Muscle layer of colon (tissue), 2 donors: ENCODE measurements at regions not wholly inside any gene's neighbourhood (a gene's known extent, or its start where the extent isn't known, plus 50 kb on each side); places are given as distances from the start of the nearest gene placed in this dataset.

Experiments
- H3K27ac ChIP-seq: one replicate; pipeline ENCODE4 v1.7.0; 2013; ENCODE audit warnings: low read depth, mild to moderate bottlenecking, low read length, moderate library complexity
- H3K27me3 ChIP-seq, 2 donors: one replicate each; pipeline ENCODE4 v1.7.0; 2013; ENCODE audit warnings: low read length in 2 of 2, mild to moderate bottlenecking in 2 of 2; ENCODE audit not compliant: insufficient read depth in 2 of 2, control insufficient read depth in 1 of 2
- H3K36me3 ChIP-seq: one replicate; pipeline ENCODE4 v1.7.0; 2013; ENCODE audit warnings: mild to moderate bottlenecking, low read length; ENCODE audit not compliant: insufficient read depth
- H3K4me1 ChIP-seq: one replicate; pipeline ENCODE4 v1.7.0; 2013; ENCODE audit warnings: mild to moderate bottlenecking, low read length; ENCODE audit not compliant: insufficient read depth
- H3K4me3 ChIP-seq, 2 donors: one replicate each; pipeline ENCODE4 v1.7.0; 2013; ENCODE audit warnings: low read length in 2 of 2, low read depth in 1 of 2, mild to moderate bottlenecking in 1 of 2, moderate library complexity in 1 of 2
- H3K9ac ChIP-seq: one replicate; pipeline ENCODE4 v1.7.0; 2013; ENCODE audit warnings: low read length
- H3K9me3 ChIP-seq: one replicate; pipeline ENCODE4 v1.7.0; 2013; ENCODE audit warnings: mild to moderate bottlenecking, low read length
- donor health status: abdominal sarcoma.
- donor health status: Adenocarcinoma of cecum.

- Histone ChIP-seq H3K9ac (no peak overlapping the region), H3K4me3 (no peak overlapping the region), H3K27me3 (peaks cover 0 to 5% of the 10 kb centered on the region in 2 donors), H3K36me3 (no peaks in the 10 kb centered on the region), H3K9me3 (no peaks in the 10 kb centered on the region), H3K27ac (no peak overlapping the region), H3K4me1 (no peaks in the 10 kb centered on the region)
Measured at GRCh38 chr1:38273196-38273804, 226.7 kb upstream of the POU3F1 start.

- no peaks in the 10 kb centered on the region for H3K9me3 ChIP-seq
- peaks cover 0 to 5% of the 10 kb centered on the region in 2 donors for H3K27me3 ChIP-seq
- H3K4me1 ChIP-seq, result no peaks in the 10 kb centered on the region
Measured at GRCh38 chr1:38272515-38272914, 225.9 kb upstream of the POU3F1 start.

DNA sequence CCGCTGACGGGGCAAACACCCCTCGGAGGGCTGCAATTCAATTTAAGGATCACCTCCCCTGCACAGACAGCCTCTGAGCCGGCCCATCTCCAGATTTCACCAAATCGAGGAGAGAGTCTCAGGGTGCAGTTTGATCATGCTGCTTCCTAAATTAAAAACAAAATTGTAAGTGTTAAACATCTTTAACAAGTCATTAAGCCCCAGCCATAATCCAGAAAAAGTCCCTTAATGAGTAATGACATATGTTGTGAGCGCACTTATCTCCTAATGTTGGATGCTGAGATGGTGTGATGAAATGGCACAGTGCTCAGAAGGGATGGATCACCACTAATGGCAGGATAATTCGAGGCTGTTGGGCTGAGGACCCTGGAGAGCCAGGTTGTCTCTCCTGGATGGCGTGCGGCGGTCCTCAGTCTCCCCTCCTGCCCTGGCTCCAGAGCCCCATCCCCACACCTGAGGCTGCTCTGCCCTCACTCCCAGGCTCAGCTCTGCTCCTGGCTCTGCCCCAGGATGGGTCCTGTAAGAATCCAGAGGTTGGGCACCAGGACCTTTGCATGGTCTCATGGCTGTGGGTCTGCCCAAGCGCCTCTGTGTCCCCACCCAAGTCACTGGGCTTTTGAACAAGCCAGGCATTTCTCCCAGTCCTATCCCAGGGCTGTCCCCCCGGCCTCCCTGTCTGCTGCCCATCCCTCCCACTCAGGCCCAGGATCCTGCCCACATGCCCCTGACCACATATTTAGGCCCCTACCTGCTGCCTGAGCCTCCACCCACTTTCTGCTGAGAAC is 224.4 kb upstream of the POU3F1 start:
- Histone ChIP-seq H3K36me3 (no peaks in the 10 kb centered on the region), H3K9me3 (no peaks in the 10 kb centered on the region), H3K9ac (no peak overlapping the region), H3K27ac (no peak overlapping the region), H3K4me1 (no peaks in the 10 kb centered on the region), H3K27me3 (peaks cover 0 to 5% of the 10 kb centered on the region in 2 donors), H3K4me3 (no peak overlapping the region)

More at GRCh38 chr1:38272515-38272914, 225.9 kb upstream of the POU3F1 start:
- H3K36me3 ChIP-seq, result no peaks in the 10 kb centered on the region
- no peak overlapping the region for H3K27ac ChIP-seq
- no peak overlapping the region for H3K4me3 ChIP-seq
- no peak overlapping the region for H3K9ac ChIP-seq

GRCh38 chr1:38269923-38270848 is 223.6 kb upstream of the POU3F1 start:
- peaks cover 0 to 5% of the 10 kb centered on the region in 2 donors for H3K27me3 ChIP-seq
- H3K4me1 ChIP-seq, result no peaks in the 10 kb centered on the region
- H3K36me3 ChIP-seq, result no peaks in the 10 kb centered on the region
- H3K4me3 ChIP-seq, result no peak overlapping the region
- no peaks in the 10 kb centered on the region for H3K9me3 ChIP-seq
- no peak overlapping the region for H3K27ac ChIP-seq
- H3K9ac ChIP-seq, result no peak overlapping the region

DNA sequence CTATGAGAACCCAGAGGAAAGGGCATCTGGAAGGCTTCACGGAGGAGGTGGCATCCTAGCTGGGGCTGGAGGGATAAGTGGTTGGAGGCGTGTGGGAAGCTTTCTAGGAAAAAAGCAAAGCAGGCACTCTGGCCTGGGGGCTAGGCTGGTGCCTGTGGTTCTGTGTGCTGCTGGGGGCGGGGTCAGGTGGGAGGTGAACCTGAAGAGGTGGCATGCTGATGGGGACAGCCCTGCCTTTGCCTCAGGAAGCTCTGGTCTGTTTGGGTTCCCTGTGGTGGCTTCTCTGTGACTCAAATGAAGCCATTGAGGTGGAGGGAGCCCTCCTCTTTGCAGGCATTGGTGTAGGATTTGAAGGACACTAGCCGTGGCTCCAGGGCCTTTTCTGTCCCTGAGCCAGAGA is 221.6 kb upstream of the POU3F1 start:
- H3K27me3 ChIP-seq, result peaks cover 0 to 5% of the 10 kb centered on the region in 2 donors
- H3K36me3 ChIP-seq, result no peaks in the 10 kb centered on the region
- no peak overlapping the region for H3K4me3 ChIP-seq
- H3K9ac ChIP-seq, result no peak overlapping the region
- no peak overlapping the region for H3K27ac ChIP-seq
- no peaks in the 10 kb centered on the region for H3K4me1 ChIP-seq
- no peaks in the 10 kb centered on the region for H3K9me3 ChIP-seq

DNA sequence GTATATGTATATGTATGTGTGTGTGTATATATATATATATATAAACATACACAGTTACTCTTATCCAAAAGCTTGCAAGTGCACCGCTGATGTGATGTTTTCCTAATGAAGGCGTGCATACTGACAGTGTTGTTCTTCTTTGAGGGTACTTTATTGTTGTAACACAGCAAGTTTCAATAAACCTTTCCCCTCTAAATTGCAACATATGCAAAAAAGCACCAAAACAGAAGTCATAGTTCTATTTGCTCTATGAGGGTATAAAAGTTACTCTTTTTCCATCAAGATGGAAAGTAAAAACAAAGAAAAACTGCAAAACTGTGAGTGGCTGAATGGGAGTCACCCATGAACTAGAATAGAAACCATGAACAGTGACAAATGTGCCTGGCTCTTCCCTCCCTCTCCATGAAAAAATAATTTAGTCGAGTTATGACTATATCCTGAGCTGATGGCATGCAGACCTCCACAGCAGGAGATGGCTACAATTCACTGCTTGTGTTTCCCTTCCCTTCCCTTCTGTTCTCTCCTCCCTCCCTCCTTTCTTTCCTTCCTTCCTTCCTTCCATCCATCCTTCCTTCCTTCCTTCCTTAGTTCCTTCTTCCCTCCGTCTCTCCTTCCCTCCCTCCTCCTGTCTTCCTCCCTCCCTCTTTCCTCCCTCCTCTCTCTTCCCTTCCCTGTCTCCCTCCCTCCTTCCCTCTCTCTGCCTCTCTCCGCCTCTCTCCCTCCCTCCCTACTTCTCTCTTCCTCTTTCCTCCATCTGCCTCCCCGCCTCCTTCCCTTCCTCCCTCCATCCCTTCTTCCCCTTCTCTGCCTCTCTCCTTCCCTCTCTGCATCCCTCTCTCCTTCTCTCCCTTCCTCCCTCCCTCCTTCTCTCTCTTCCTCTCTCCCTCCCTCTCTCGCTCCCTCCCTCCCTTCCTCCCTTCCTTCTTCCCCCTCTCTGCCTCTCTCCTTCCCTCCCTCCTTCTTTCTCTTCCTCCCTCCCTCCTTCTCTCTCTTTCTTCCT is 220.7 kb upstream of the POU3F1 start:
- Histone ChIP-seq H3K27me3 (peaks cover 0 to 5% of the 10 kb centered on the region in 2 donors), H3K9ac (no peak overlapping the region), H3K27ac (no peak overlapping the region), H3K9me3 (no peaks in the 10 kb centered on the region), H3K4me1 (no peaks in the 10 kb centered on the region), H3K36me3 (no peaks in the 10 kb centered on the region), H3K4me3 (no peak overlapping the region)

DNA sequence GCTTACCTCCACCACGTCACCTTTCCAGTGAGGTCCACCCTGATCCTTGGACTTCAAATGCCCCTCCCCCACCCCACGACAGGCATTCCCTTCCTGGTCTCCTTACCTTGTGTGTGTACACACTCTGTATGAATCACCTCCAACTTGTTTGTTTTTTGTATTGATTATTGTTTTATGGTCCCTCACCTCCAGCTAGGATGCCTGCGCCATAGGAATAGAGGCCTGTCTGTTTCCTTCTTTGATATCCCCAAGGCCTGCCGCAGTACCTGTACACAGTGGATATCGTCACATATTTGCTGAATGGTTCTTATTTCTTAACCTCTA is 219.6 kb upstream of the POU3F1 start:
- H3K9me3 ChIP-seq, result no peaks in the 10 kb centered on the region
- H3K27me3 ChIP-seq, result peaks cover 0 to 3% of the 10 kb centered on the region in 2 donors
- H3K4me1 ChIP-seq, result no peaks in the 10 kb centered on the region
- H3K27ac ChIP-seq, result no peak overlapping the region
- H3K9ac ChIP-seq, result no peak overlapping the region
- H3K4me3 ChIP-seq, result no peak overlapping the region
- no peaks in the 10 kb centered on the region for H3K36me3 ChIP-seq

- Histone ChIP-seq H3K4me3 (no peak overlapping the region), H3K36me3 (no peaks in the 10 kb centered on the region), H3K9me3 (no peaks in the 10 kb centered on the region), H3K27me3 (no peaks in the 10 kb centered on the region), H3K27ac (no peak overlapping the region), H3K4me1 (no peaks in the 10 kb centered on the region), H3K9ac (no peak overlapping the region)
Measured at GRCh38 chr1:38265293-38266196, 219.0 kb upstream of the POU3F1 start.

DNA sequence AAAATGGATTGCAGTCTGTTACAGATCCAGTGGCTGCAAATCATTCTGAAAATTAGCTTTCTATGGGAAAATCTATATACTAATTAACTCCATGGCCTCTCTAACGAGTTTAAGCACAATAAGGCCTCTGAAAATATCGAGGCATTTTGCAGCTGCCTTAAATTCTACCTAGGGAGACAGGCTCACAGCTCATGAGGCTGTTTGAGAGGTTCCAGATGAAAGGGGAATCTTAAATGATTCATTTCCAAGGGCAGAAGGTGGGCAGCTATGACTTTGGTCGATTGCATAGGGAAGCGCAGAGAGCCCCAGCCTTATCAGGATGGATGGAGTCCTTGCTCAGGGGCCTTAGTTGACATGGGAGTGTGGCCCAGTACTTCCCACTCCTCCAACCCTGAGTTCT is 216.8 kb upstream of the POU3F1 start:
- no peaks in the 10 kb centered on the region for H3K4me1 ChIP-seq
- no peak overlapping the region for H3K9ac ChIP-seq
- H3K27me3 ChIP-seq, result no peaks in the 10 kb centered on the region
- H3K36me3 ChIP-seq, result no peaks in the 10 kb centered on the region
- H3K27ac ChIP-seq, result no peak overlapping the region
- no peaks in the 10 kb centered on the region for H3K9me3 ChIP-seq
- no peak overlapping the region for H3K4me3 ChIP-seq

GRCh38 chr1:38261574-38261973 is 215.0 kb upstream of the POU3F1 start:
- Histone ChIP-seq H3K27me3 (no peaks in the 10 kb centered on the region), H3K9ac (no peak overlapping the region), H3K4me1 (no peaks in the 10 kb centered on the region), H3K4me3 (no peak overlapping the region), H3K36me3 (no peaks in the 10 kb centered on the region), H3K27ac (no peak overlapping the region), H3K9me3 (no peaks in the 10 kb centered on the region)
